Ovary (tissue), 7 donors: ENCODE measurements at regions not wholly inside any gene's neighbourhood (a gene's known extent, or its start where the extent isn't known, plus 50 kb on each side); places are given as distances from the start of the nearest gene placed in this dataset.

ENCODE experiments used
- DNase-seq, 5 donors: peaks; one replicate each; pipeline ENCODE4 v3.0.0-alpha.2; 2019 to 2020
- H3K27ac ChIP-seq, 2 donors: fragments of 200-600 bp; one replicate each; pipeline versions ENCODE4 v1.5.1 to v1.8.0; 2019 to 2022
- H3K27me3 ChIP-seq: fragments of 200-600 bp; one replicate; pipeline ENCODE4 v1.8.0; 2022
- H3K36me3 ChIP-seq: fragments of 200-600 bp; sonication (generic); one replicate; pipeline ENCODE4 v1.5.1; 2019
- H3K4me1 ChIP-seq: one replicate; pipeline ENCODE4 v1.8.1; 2013; ENCODE audit warnings: mild to moderate bottlenecking, moderate library complexity; ENCODE audit not compliant: insufficient read depth
- H3K4me3 ChIP-seq: fragments of 200-600 bp; sonication (generic); one replicate; pipeline ENCODE4 v1.5.1; 2017
- H3K9me3 ChIP-seq, 2 donors: fragments of 200-600 bp in 1 of 2; sonication (generic) in 1 of 2; one replicate each; pipeline versions ENCODE4 v1.5.1 to v1.8.1; 2013 to 2019; ENCODE audit warnings: mild to moderate bottlenecking in 1 of 2, moderate library complexity in 1 of 2
- EP300 ChIP-seq: sonication (generic); formaldehyde crosslinking; IDR thresholded peaks from one replicate; pipeline ENCODE4 v1.6.1; 2017; ENCODE audit warnings: antibody characterized with exemption
- POLR2A ChIP-seq: fragments of 450-650 bp; IDR thresholded peaks from one replicate; pipeline ENCODE4 v1.6.1; 2017; ENCODE audit warnings: antibody characterized with exemption, mild to moderate bottlenecking, moderate library complexity
- WGBS, 3 donors: extraction: QIAGEN DNeasy Blood & Tissue Kit in 1 of 3; methylation state at CpG; one replicate each; pipeline versions ENCODE4 v1.1.5 to v1.1.7; 2013 to 2017; 5-methylcytosine and 5-hydroxymethylcytosine counted together
- intact Hi-C, 4 donors: fragments of 100-400 bp; cut with DNase I; formaldehyde crosslinking; loops; one replicate each; pipeline versions ENCODE4 v1.11.0 to v1.15.1; 2022 to 2023
- TF ChIP-seq, protein P1 (sequence below), 3 donors: fragments of 450-650 bp in 2 of 3; fragments of 200-600 bp in 1 of 3; IDR thresholded peaks; one replicate each; pipeline versions ENCODE4 v1.5.1 to v1.8.0; 2016 to 2022; ENCODE audit warnings: antibody characterized with exemption in 3 of 3, mild to moderate bottlenecking in 1 of 3
- donor health status: DM: no; HTN: no; CAD: no; lungs with moderate emphysema.
- donor health status: DM: no; HTN: no; CAD: no.
- donor health status: Bipolar disorder and iron deficiency.
- donor health status: DM: no; HTN: no; CAD: no.
- donor health status: DM: yes; HTN: yes; CAD: no.

DNA sequence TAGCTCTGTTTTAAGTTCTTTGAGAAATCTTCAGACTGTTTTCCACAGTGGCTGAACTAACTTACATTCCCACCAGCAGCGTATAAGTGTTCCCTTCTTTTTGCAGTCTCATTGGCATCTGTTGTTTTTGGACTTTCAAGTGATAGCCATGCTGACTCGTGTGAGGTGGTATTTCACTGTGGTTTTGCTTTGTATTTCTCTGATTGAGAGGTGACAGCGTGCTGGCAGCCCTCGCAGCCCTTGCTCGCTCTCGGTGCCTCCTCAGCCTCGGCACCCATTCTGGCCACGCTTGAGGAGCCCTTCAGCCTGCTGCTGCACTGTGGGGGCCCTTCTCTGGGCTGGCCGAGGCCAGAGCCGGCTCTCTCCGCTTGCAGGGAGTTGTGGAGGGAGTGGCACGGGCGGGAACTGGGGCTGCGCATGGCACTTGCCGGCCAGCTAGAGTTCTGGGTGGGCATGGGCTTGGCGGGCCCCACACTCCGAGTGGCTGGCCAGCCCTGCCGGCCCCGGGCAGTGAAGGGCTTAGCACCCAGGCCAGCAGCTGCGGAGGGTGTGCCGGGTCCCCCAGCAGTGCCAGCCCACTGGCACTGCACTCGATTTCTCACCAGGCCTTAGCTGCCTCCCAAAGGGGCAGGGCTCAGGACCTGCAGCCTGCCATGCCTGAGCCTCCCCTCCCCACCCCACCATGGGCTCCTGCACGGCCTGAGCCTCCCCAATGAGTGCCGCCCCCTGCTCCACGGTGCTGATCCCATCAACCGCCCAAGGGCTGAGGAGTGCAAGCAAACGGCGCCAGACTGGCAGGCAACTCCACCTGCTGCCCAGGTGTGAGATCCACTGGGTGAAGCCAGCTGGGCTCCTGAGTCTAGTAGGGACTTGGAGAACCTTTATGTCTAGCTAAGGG is 151.8 kb downstream of the IRS1 start:
- intact Hi-C loops: no loop called here
- Histone ChIP-seq H3K36me3 (no peaks in the 10 kb centered on the region), H3K27me3 (no peaks in the 10 kb centered on the region), H3K4me1 (peaks cover 2% of the 10 kb centered on the region), H3K9me3 (no peaks in the 10 kb centered on the region), H3K27ac (no peak overlapping the region), H3K4me3 (no peak overlapping the region)
- no peak for DNase-seq
- TF ChIP-seq EP300 (no peak), POLR2A (no peak)
- TF ChIP-seq, protein P1, sequence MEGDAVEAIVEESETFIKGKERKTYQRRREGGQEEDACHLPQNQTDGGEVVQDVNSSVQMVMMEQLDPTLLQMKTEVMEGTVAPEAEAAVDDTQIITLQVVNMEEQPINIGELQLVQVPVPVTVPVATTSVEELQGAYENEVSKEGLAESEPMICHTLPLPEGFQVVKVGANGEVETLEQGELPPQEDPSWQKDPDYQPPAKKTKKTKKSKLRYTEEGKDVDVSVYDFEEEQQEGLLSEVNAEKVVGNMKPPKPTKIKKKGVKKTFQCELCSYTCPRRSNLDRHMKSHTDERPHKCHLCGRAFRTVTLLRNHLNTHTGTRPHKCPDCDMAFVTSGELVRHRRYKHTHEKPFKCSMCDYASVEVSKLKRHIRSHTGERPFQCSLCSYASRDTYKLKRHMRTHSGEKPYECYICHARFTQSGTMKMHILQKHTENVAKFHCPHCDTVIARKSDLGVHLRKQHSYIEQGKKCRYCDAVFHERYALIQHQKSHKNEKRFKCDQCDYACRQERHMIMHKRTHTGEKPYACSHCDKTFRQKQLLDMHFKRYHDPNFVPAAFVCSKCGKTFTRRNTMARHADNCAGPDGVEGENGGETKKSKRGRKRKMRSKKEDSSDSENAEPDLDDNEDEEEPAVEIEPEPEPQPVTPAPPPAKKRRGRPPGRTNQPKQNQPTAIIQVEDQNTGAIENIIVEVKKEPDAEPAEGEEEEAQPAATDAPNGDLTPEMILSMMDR (IDR thresholded peaks at IDR 0.05): no peak
- WGBS, 3 donors: 83 to 87% (median 85%) methylated on average over 28 of the region's 28 CpGs

GRCh38 chr2:226644399-226644865 is 155.2 kb downstream of the IRS1 start:
- H3K27ac ChIP-seq: no peak overlapping the region
- DNase-seq: no peak
- 32 to 51% (median 43%) methylated on average over 6 of the region's 6 CpGs for WGBS, 3 donors
- H3K4me3 ChIP-seq: no peak overlapping the region
- no peaks in the 10 kb centered on the region for H3K27me3 ChIP-seq
- H3K36me3 ChIP-seq: no peaks in the 10 kb centered on the region
- intact Hi-C loops: no loop called here
- no peaks in the 10 kb centered on the region for H3K9me3 ChIP-seq
- TF ChIP-seq EP300: no peak
- no peak for TF ChIP-seq POLR2A
- TF ChIP-seq, protein P1 (IDR thresholded peaks at IDR 0.05): no peak
- peaks cover under 1% of the 10 kb centered on the region for H3K4me1 ChIP-seq

DNA sequence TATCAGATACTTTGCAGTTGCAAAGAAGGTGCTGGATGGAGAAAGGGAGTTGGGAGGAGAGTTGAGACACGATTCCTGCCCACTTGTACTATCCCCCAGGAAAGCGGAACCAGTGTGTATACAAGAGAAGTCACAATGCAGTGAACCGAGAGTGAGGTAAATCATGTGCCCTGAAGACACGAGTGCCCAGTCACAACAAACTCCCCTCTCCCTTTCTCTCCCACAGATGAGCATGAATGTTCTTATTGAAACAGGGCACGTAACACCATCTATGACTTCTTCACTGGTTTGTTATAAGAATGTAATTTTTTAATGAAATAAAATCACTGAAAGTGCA is 155.7 kb downstream of the IRS1 start:
- intact Hi-C loops: no loop called here
- no peak for DNase-seq
- WGBS, 3 donors: 81 to 88% (median 87%) methylated on average over 5 of the region's 5 CpGs
- Histone ChIP-seq H3K9me3 (no peaks in the 10 kb centered on the region), H3K36me3 (no peaks in the 10 kb centered on the region), H3K4me1 (no peaks in the 10 kb centered on the region), H3K27ac (no peak overlapping the region), H3K4me3 (no peak overlapping the region), H3K27me3 (no peaks in the 10 kb centered on the region)
- TF ChIP-seq EP300 (no peak), POLR2A (no peak)
- TF ChIP-seq, protein P1 (IDR thresholded peaks at IDR 0.05): no peak

- DNase-seq: no peak
- TF ChIP-seq EP300 (no peak), POLR2A (no peak)
- TF ChIP-seq, protein P1 (IDR thresholded peaks at IDR 0.05): no peak
- Histone ChIP-seq H3K4me1 (no peaks in the 10 kb centered on the region), H3K27ac (no peak overlapping the region), H3K27me3 (no peaks in the 10 kb centered on the region), H3K9me3 (no peaks in the 10 kb centered on the region), H3K4me3 (no peak overlapping the region), H3K36me3 (no peaks in the 10 kb centered on the region)
- intact Hi-C loops: no loop called here
- 87 to 92% (median 91%) methylated on average over 6 of the region's 6 CpGs for WGBS, 3 donors
Observed at GRCh38 chr2:226643030-226643945, 156.3 kb downstream of the IRS1 start.
